ENCODE measurements at regions not wholly inside any gene's neighbourhood (a gene's known extent, or its start where the extent isn't known, plus 50 kb on each side); places are given as distances from the start of the nearest gene placed in this dataset.

DNA sequence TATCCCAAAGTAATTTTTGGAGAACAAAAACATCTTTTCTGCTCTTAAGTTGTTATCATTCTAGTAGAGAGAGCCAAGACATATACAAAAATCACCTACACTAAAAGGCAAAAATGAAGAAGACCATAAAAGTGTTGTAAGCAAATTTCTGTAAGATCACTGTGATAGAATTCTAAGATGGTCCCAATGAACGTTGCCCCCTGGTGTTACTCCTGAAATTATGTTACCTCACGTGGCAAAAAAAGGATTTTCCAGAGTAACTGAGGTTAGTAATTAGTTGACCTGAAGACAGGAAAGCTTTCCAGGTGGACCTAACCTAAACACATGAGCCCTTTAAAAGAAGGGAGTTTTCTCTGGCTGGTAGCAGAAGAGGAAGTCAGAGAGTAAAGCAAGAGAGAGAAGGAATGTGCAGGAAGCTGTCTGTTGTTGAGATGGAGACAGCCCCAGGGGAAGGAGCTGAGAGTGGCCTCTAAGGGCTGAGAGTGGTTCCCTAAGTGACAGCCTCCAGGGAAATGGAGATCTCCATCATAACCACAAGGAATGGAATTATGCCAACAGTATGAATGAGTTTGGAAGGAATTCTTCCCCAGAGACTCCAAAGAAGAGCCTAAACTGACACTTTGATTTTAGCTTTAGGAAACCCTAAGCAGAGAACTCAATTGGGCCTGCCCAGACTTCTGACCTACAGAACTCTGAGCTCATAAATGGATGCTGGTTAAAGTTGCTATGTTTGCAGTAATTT, 205.9 kb downstream of the CD47 start:
- TF ChIP-seq, protein P1, sequence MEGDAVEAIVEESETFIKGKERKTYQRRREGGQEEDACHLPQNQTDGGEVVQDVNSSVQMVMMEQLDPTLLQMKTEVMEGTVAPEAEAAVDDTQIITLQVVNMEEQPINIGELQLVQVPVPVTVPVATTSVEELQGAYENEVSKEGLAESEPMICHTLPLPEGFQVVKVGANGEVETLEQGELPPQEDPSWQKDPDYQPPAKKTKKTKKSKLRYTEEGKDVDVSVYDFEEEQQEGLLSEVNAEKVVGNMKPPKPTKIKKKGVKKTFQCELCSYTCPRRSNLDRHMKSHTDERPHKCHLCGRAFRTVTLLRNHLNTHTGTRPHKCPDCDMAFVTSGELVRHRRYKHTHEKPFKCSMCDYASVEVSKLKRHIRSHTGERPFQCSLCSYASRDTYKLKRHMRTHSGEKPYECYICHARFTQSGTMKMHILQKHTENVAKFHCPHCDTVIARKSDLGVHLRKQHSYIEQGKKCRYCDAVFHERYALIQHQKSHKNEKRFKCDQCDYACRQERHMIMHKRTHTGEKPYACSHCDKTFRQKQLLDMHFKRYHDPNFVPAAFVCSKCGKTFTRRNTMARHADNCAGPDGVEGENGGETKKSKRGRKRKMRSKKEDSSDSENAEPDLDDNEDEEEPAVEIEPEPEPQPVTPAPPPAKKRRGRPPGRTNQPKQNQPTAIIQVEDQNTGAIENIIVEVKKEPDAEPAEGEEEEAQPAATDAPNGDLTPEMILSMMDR (IDR thresholded peaks at IDR 0.05; ENCODE audit: low read depth, low read length, missing control alignments) = no peak
- H3K4me3 ChIP-seq (ENCODE audit: low read depth, low read length) = no peak overlapping the region
- DNase-seq (ENCODE audit: low read depth) = no peak

DNA sequence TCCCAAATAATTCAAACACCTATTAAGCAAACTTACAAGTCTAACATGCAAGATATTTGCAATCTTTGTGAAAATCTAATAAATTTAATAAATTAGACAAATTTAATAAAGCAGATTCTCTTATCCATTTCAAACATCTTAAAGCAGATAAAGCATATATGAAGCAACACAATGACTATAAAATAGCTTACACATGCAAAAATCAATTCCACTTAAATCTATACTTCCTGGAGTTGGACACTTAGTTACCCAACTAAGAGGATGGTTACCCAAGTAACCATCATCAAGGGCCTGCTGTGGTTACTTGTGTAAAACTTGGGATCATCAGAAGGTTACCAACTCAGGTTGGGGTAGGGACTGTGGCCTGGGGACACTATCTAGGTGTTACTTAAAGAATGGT, 206.8 kb downstream of the CD47 start:
- no peak for DNase-seq (ENCODE audit: low read depth)
- H3K4me3 ChIP-seq (ENCODE audit: low read depth, low read length) = no peak overlapping the region
- TF ChIP-seq, protein P1 (IDR thresholded peaks at IDR 0.05; ENCODE audit: low read depth, low read length, missing control alignments) = no peak

DNA sequence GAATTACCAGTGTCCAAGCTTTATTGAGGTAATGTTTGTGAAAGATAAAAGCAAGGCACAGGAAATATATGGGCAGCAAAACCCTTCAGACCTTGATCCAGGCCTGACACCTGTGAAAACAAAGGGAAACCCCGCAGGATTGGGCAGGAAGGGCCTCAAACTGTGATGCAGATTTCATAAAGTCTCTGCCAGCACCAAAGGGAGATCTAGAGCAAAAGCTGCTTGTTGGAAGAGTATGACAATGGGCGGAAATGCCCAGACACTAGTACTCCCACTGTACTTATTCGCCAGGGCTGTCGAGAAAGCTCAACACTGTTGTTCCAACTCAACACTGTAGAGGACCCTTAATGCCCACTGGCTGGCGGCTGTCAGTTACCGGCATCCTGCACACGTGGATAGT, 207.9 kb downstream of the CD47 start:
- H3K4me3 ChIP-seq (ENCODE audit: low read depth, low read length) = no peak overlapping the region
- no peak for DNase-seq (ENCODE audit: low read depth)
- TF ChIP-seq, protein P1 (IDR thresholded peaks at IDR 0.05; ENCODE audit: low read depth, low read length, missing control alignments) = no peak

DNA sequence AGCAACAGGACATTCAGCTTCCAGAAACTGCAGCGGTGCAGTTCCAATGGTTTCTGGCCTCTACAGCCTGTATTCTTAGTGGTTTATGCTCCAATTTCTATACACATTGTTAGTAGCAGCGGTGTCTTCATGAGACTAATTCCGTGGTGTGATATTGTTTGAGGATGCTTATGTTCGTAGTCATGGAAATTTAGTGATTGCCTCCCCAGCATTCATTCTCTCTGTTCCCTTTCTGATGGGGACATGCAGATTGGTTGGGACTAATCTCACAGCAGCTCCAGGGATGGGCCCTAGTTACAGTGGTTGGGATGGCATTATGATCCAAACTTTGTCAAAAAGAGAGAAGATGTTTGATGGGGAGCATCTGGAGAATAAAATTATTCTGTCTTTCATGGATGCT, 208.6 kb downstream of the CD47 start:
- H3K4me3 ChIP-seq (ENCODE audit: low read depth, low read length) = no peak overlapping the region
- TF ChIP-seq, protein P1 (IDR thresholded peaks at IDR 0.05; ENCODE audit: low read depth, low read length, missing control alignments) = no peak
- no peak for DNase-seq (ENCODE audit: low read depth)

DNA sequence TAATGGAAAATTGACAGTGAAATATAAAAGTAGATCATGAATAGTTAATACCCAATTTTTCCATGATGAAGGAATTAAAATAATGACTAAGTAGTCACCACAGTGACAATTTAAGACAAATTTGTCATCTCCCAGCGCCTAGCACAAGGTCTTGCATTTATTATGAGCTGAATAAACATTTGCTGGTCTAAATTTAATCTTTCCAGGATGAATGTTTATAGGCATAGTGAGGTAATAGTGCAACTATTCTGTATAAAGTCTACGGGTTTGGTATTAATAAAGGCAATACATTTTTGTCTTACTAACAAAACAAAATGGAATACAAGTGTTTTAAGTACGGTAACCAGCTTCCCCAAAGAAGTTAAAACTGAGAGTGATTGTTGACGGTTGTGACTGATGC, 209.3 kb downstream of the CD47 start:
- TF ChIP-seq, protein P1 (IDR thresholded peaks at IDR 0.05; ENCODE audit: low read depth, low read length, missing control alignments) = no peak
- DNase-seq (ENCODE audit: low read depth) = no peak
- H3K4me3 ChIP-seq (ENCODE audit: low read depth, low read length) = no peak overlapping the region

DNA sequence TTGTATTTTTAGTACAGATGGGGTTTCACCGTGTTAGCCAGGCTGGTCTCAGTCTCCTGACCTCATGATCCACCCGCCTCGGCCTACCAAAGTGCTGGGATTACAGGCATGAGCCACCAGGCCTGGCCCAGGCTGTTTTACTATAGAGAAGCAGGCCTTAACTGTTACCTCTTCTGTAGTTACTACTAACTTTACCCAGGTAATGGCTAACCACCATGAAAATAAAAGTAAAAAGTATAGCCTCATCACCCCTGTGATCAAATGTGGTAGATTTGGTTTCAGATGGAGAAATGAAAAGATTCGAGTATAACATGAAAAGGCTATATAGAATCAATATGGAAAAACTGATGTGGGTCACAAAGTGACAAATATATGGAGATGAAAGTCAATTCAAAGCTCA, 210.1 kb downstream of the CD47 start:
- TF ChIP-seq, protein P1 (IDR thresholded peaks at IDR 0.05; ENCODE audit: low read depth, low read length, missing control alignments) = no peak
- DNase-seq (ENCODE audit: low read depth) = no peak
- no peak overlapping the region for H3K4me3 ChIP-seq (ENCODE audit: low read depth, low read length)

DNA sequence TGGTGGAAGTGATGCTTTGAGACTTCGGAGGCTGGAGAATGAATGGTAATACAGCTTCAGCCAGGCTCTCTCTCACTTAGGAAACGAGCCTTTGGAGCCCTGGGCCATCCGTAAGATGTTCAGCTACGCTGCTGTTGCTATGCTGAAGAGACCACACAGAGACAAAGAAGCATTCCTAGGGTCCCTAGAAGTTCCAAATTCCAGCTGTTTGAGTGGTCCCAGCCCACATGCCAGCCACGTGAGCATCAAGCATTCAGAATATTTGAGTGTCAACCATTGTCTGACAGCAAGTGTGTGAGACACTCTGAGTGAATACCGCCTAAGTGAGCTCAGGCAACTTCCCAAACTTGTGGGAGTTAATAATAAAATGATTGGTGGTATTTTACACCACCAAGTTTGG, 212.9 kb downstream of the CD47 start:
- no peak overlapping the region for H3K4me3 ChIP-seq (ENCODE audit: low read depth, low read length)
- no peak for DNase-seq (ENCODE audit: low read depth)
- TF ChIP-seq, protein P1 (IDR thresholded peaks at IDR 0.05; ENCODE audit: low read depth, low read length, missing control alignments) = no peak

Measured in GM12864 (cell line).